HepG2 (cell line): ENCODE measurements at regions not wholly inside any gene's neighbourhood (a gene's known extent, or its start where the extent isn't known, plus 50 kb on each side); places are given as distances from the start of the nearest gene placed in this dataset.

Source experiments
- ARHGAP35 ChIP-seq: sonication (generic); formaldehyde crosslinking; IDR thresholded peaks from 2 replicates; pipeline ENCODE4 v1.9.0; 2022; ENCODE audit warnings: mild to moderate bottlenecking, inconsistent platforms, moderate library complexity, missing genetic modification reagents, borderline replicate concordance
- FOXC1 ChIP-seq: sonication (generic); formaldehyde crosslinking; IDR thresholded peaks from 2 replicates; pipeline ENCODE4 v1.8.0; 2022; ENCODE audit warnings: mild to moderate bottlenecking, missing genetic modification reagents, borderline replicate concordance
- FOXJ3 ChIP-seq: sonication (generic); formaldehyde crosslinking; IDR thresholded peaks from 2 replicates; pipeline ENCODE4 v1.4.0; 2020; ENCODE audit warnings: missing genetic modification reagents, mild to moderate bottlenecking, borderline replicate concordance
- KDM5B ChIP-seq: sonication (generic); formaldehyde crosslinking; IDR thresholded peaks from 2 replicates; pipeline ENCODE4 v1.4.0; 2020; ENCODE audit warnings: missing genetic modification reagents, mild to moderate bottlenecking, borderline replicate concordance
- MTA1 ChIP-seq: sonication (generic); formaldehyde crosslinking; IDR thresholded peaks from 2 replicates; pipeline ENCODE4 v1.4.0; 2020; ENCODE audit warnings: missing genetic modification reagents, mild to moderate bottlenecking, borderline replicate concordance
- SP1 ChIP-seq, 2 experiments: fragments of 450-650 bp in 1 of 2; sonication (generic) in 1 of 2; formaldehyde crosslinking in 1 of 2; IDR thresholded peaks; 2 replicates each; pipeline versions ENCODE4 v1.4.0 to v1.6.1; 2016 to 2020; ENCODE audit warnings: missing genetic modification reagents in 1 of 2
- ZBTB20 ChIP-seq: sonication (generic); formaldehyde crosslinking; IDR thresholded peaks from 2 replicates; pipeline ENCODE4 v1.8.1; 2023; ENCODE audit warnings: missing genetic modification reagents, low read depth, mild to moderate bottlenecking, borderline replicate concordance
- ZNF572 ChIP-seq: sonication (generic); formaldehyde crosslinking; IDR thresholded peaks from 2 replicates; pipeline ENCODE4 v1.5.1; 2020; ENCODE audit warnings: mild to moderate bottlenecking, missing genetic modification reagents
- ZNF775 ChIP-seq: sonication (generic); formaldehyde crosslinking; IDR thresholded peaks from 2 replicates; pipeline ENCODE4 v1.4.0; 2020; ENCODE audit warnings: missing genetic modification reagents, mild to moderate bottlenecking, moderate library complexity, borderline replicate concordance
- TF ChIP-seq, protein P1 (sequence below): sonication (generic); formaldehyde crosslinking; IDR thresholded peaks from 2 replicates; pipeline ENCODE4 v1.5.0; 2020; ENCODE audit warnings: mild to moderate bottlenecking, missing genetic modification reagents, moderate library complexity
- TF ChIP-seq, protein P2 (sequence below): sonication (generic); formaldehyde crosslinking; IDR thresholded peaks from 2 replicates; pipeline ENCODE4 v1.4.0; 2020; ENCODE audit warnings: missing genetic modification reagents
- TF ChIP-seq, protein P3 (sequence below): sonication (generic); formaldehyde crosslinking; IDR thresholded peaks from 2 replicates; pipeline ENCODE4 v1.4.0; 2020; ENCODE audit warnings: missing genetic modification reagents
- TF ChIP-seq, protein P4 (sequence below), 2 experiments: IDR thresholded peaks; 2 replicates each; pipeline ENCODE4 v1.6.1; 2011 to 2012; ENCODE audit warnings: low read length in 2 of 2, borderline replicate concordance in 1 of 2, low read depth in 1 of 2, mild to moderate bottlenecking in 1 of 2, moderate library complexity in 1 of 2

DNA sequence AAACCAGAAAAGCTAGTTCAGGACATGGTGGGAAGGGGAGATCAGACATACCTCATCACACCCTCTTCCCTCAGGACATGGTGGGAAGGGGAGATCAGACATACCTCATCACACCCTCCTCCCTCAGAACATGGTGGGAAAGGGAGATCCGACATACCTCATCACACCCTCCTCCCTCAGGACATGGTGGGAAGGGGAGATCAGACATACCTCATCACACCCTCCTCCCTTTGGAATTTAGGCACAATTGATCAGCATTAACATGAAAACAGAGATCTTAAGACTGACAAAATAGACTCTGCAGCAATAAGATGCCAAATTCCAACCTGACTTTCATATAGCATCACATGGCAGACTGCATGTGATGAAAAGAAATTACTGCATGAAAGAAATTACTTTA is 412.7 kb upstream of the ZNF717 start:
- TF ChIP-seq ZNF775 (no peak), FOXC1 (no peak), FOXJ3 (CRISPR knock-in tag) (no peak), ZNF572 (no peak), SP1 (IDR thresholded peaks at IDR 0.05) (no peak), SP1 (CRISPR knock-in tag; IDR thresholded peaks at IDR 0.05) (no peak), ARHGAP35 (no peak), ZBTB20 (CRISPR knock-in tag) (no peak), KDM5B (CRISPR knock-in tag) (no peak), MTA1 (CRISPR knock-in tag) (no peak)
- TF ChIP-seq, protein P1, sequence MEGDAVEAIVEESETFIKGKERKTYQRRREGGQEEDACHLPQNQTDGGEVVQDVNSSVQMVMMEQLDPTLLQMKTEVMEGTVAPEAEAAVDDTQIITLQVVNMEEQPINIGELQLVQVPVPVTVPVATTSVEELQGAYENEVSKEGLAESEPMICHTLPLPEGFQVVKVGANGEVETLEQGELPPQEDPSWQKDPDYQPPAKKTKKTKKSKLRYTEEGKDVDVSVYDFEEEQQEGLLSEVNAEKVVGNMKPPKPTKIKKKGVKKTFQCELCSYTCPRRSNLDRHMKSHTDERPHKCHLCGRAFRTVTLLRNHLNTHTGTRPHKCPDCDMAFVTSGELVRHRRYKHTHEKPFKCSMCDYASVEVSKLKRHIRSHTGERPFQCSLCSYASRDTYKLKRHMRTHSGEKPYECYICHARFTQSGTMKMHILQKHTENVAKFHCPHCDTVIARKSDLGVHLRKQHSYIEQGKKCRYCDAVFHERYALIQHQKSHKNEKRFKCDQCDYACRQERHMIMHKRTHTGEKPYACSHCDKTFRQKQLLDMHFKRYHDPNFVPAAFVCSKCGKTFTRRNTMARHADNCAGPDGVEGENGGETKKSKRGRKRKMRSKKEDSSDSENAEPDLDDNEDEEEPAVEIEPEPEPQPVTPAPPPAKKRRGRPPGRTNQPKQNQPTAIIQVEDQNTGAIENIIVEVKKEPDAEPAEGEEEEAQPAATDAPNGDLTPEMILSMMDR (CRISPR knock-in tag), result no peak
- TF ChIP-seq, protein P2, sequence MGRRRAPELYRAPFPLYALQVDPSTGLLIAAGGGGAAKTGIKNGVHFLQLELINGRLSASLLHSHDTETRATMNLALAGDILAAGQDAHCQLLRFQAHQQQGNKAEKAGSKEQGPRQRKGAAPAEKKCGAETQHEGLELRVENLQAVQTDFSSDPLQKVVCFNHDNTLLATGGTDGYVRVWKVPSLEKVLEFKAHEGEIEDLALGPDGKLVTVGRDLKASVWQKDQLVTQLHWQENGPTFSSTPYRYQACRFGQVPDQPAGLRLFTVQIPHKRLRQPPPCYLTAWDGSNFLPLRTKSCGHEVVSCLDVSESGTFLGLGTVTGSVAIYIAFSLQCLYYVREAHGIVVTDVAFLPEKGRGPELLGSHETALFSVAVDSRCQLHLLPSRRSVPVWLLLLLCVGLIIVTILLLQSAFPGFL (CRISPR knock-in tag), result no peak
- TF ChIP-seq, protein P3, sequence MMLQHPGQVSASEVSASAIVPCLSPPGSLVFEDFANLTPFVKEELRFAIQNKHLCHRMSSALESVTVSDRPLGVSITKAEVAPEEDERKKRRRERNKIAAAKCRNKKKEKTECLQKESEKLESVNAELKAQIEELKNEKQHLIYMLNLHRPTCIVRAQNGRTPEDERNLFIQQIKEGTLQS (CRISPR knock-in tag), result no peak
- TF ChIP-seq, protein P4, sequence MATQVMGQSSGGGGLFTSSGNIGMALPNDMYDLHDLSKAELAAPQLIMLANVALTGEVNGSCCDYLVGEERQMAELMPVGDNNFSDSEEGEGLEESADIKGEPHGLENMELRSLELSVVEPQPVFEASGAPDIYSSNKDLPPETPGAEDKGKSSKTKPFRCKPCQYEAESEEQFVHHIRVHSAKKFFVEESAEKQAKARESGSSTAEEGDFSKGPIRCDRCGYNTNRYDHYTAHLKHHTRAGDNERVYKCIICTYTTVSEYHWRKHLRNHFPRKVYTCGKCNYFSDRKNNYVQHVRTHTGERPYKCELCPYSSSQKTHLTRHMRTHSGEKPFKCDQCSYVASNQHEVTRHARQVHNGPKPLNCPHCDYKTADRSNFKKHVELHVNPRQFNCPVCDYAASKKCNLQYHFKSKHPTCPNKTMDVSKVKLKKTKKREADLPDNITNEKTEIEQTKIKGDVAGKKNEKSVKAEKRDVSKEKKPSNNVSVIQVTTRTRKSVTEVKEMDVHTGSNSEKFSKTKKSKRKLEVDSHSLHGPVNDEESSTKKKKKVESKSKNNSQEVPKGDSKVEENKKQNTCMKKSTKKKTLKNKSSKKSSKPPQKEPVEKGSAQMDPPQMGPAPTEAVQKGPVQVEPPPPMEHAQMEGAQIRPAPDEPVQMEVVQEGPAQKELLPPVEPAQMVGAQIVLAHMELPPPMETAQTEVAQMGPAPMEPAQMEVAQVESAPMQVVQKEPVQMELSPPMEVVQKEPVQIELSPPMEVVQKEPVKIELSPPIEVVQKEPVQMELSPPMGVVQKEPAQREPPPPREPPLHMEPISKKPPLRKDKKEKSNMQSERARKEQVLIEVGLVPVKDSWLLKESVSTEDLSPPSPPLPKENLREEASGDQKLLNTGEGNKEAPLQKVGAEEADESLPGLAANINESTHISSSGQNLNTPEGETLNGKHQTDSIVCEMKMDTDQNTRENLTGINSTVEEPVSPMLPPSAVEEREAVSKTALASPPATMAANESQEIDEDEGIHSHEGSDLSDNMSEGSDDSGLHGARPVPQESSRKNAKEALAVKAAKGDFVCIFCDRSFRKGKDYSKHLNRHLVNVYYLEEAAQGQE (IDR thresholded peaks at IDR 0.05; ENCODE audit: borderline replicate concordance in 1 of 2, low read depth in 1 of 2, low read length in 2 of 2), result no peak
